ENCODE measurements at regions not wholly inside any gene's neighbourhood (a gene's known extent, or its start where the extent isn't known, plus 50 kb on each side); places are given as distances from the start of the nearest gene placed in this dataset.

DNA sequence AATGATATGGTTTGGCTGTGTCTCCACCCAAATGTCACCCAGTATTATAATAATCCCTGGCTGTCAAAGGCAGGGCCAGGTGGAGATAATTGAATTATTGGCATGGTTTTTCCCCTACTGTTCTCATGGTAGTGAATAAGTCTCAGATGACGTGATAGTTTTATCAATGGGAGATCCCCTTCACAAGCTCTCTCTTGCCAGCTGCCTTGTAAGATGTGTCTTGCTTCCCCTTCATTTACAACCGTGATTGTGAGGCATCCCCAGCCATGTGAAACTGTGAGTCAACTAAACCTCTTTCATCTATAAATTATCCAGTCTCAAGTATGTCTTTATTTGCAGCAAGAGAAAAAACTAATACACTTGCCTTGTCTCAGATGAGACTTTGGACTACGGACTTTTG lies 907.3 kb upstream of the MANEA start:
- Mint-ChIP-seq H3K4me1 (ENCODE audit: low read depth) (no peaks in the 10 kb centered on the region), H3K27me3 (ENCODE audit: low read depth) (no peaks in the 10 kb centered on the region), H3K36me3 (ENCODE audit: low read depth) (no peaks in the 10 kb centered on the region), H3K4me3 (ENCODE audit: unreplicated experiment) (no peak overlapping the region), H3K9me3 (ENCODE audit: low read depth) (peaks cover 15% of the 10 kb centered on the region), H3K27ac (ENCODE audit: unreplicated experiment) (no peak overlapping the region)
- no peak for DNase-seq (ENCODE audit: low spot score)
- TF ChIP-seq, protein P1, sequence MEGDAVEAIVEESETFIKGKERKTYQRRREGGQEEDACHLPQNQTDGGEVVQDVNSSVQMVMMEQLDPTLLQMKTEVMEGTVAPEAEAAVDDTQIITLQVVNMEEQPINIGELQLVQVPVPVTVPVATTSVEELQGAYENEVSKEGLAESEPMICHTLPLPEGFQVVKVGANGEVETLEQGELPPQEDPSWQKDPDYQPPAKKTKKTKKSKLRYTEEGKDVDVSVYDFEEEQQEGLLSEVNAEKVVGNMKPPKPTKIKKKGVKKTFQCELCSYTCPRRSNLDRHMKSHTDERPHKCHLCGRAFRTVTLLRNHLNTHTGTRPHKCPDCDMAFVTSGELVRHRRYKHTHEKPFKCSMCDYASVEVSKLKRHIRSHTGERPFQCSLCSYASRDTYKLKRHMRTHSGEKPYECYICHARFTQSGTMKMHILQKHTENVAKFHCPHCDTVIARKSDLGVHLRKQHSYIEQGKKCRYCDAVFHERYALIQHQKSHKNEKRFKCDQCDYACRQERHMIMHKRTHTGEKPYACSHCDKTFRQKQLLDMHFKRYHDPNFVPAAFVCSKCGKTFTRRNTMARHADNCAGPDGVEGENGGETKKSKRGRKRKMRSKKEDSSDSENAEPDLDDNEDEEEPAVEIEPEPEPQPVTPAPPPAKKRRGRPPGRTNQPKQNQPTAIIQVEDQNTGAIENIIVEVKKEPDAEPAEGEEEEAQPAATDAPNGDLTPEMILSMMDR (IDR thresholded peaks at IDR 0.05), result no peak

GRCh38 chr6:94668876-94669275 lies 908.5 kb upstream of the MANEA start:
- Mint-ChIP-seq H3K27me3 (ENCODE audit: low read depth) (no peaks in the 10 kb centered on the region), H3K9me3 (ENCODE audit: low read depth) (peaks cover 7% of the 10 kb centered on the region), H3K4me1 (ENCODE audit: low read depth) (no peaks in the 10 kb centered on the region), H3K4me3 (ENCODE audit: unreplicated experiment) (no peak overlapping the region), H3K36me3 (ENCODE audit: low read depth) (no peaks in the 10 kb centered on the region), H3K27ac (ENCODE audit: unreplicated experiment) (no peak overlapping the region)
- TF ChIP-seq, protein P1 (IDR thresholded peaks at IDR 0.05), result no peak
- no peak for DNase-seq (ENCODE audit: low spot score)

DNA sequence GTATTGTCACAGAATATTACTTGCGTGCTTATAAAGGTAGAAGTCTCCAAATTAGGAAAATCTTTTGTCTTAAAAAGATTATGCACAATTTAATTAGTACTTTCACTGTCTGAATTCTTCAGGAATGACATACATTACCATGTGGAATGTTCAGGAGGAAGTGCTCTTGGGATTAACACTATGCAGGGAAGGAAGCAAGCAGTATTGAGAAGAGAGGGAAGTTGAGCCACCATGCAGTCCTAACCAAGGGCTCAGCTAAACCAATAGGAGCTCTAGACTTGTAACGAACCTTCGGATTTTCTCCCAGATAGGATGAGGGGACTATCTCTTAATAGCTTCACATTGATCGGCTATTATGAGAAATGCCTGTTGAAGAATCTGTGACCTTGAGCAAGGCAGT lies 918.4 kb upstream of the MANEA start:
- Mint-ChIP-seq H3K36me3 (ENCODE audit: low read depth) (peaks cover 1% of the 10 kb centered on the region), H3K4me1 (ENCODE audit: low read depth) (peaks cover 3% of the 10 kb centered on the region), H3K27me3 (ENCODE audit: low read depth) (no peaks in the 10 kb centered on the region), H3K9me3 (ENCODE audit: low read depth) (peaks cover 16% of the 10 kb centered on the region), H3K4me3 (ENCODE audit: unreplicated experiment) (no peak overlapping the region), H3K27ac (ENCODE audit: unreplicated experiment) (no peak overlapping the region)
- TF ChIP-seq, protein P1 (IDR thresholded peaks at IDR 0.05), result no peak
- DNase-seq (ENCODE audit: low spot score), result no peak

DNA sequence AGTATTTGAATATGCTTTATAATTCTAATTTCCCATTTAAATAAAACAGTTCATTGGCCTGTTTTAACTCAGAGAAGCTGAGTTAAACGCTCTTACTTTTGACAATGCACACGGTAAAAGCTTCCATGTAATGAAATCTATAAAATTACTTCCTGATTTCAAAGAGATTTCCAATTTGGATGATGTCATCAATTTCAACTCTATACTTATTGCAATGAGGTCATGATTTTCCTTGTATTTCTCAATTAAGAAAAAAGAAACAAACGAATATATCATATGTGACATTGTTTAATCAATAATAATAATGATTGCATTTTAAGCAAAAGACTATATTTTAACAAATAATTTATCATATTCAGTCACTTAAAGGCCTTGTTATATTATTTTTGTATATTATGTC lies 926.1 kb upstream of the MANEA start:
- H3K27me3 Mint-ChIP-seq (ENCODE audit: low read depth), result no peaks in the 10 kb centered on the region
- DNase-seq (ENCODE audit: low spot score), result no peak
- H3K4me1 Mint-ChIP-seq (ENCODE audit: low read depth), result no peaks in the 10 kb centered on the region
- H3K4me3 Mint-ChIP-seq (ENCODE audit: unreplicated experiment), result no peak overlapping the region
- no peak overlapping the region for H3K27ac Mint-ChIP-seq (ENCODE audit: unreplicated experiment)
- TF ChIP-seq, protein P1 (IDR thresholded peaks at IDR 0.05), result no peak
- H3K36me3 Mint-ChIP-seq (ENCODE audit: low read depth), result peaks cover 1% of the 10 kb centered on the region
- peaks cover 11% of the 10 kb centered on the region for H3K9me3 Mint-ChIP-seq (ENCODE audit: low read depth)

GRCh38 chr6:94645191-94645590 lies 932.1 kb upstream of the MANEA start:
- Mint-ChIP-seq H3K4me3 (ENCODE audit: unreplicated experiment) (no peak overlapping the region), H3K4me1 (ENCODE audit: low read depth) (no peaks in the 10 kb centered on the region), H3K9me3 (ENCODE audit: low read depth) (no peaks in the 10 kb centered on the region), H3K27me3 (ENCODE audit: low read depth) (no peaks in the 10 kb centered on the region), H3K27ac (ENCODE audit: unreplicated experiment) (no peak overlapping the region), H3K36me3 (ENCODE audit: low read depth) (no peaks in the 10 kb centered on the region)
- no peak for DNase-seq (ENCODE audit: low spot score)
- TF ChIP-seq, protein P1 (IDR thresholded peaks at IDR 0.05), result no peak

Measured in chondrocyte (in vitro differentiated cells).